H1 (cell line): ENCODE measurements at regions not wholly inside any gene's neighbourhood (a gene's known extent, or its start where the extent isn't known, plus 50 kb on each side); places are given as distances from the start of the nearest gene placed in this dataset.

Source experiments
- CTCF ChIA-PET: fragments of 300-600 bp; sonication (Branson Sonifier 250); formaldehyde crosslinking; loops from one replicate; lab custom pipeline; 2021; ENCODE audit not compliant: partially characterized antibody; lab: Charles Lee
- POLR2A ChIA-PET: fragments of 300-600 bp; sonication (Branson Sonifier 250); formaldehyde crosslinking; loops from one replicate; lab custom pipeline; 2021; ENCODE audit warnings: inconsistent platforms; ENCODE audit not compliant: partially characterized antibody; lab: Charles Lee
- DNase-seq, 2 experiments: peaks; one replicate each; pipeline versions ENCODE4 v3.0.0 to v3.0.0-alpha.2; 2010 to 2022; ENCODE audit warnings: low spot score in 2 of 2, low read depth in 1 of 2, mixed read lengths in 1 of 2
- FAIRE-seq: peaks from 2 replicates; lab custom pipeline; 2011; peaks lifted over from hg19 to GRCh38; lab: Jason Lieb, UNC
- H2AFZ ChIP-seq: 2 replicates; pipeline ENCODE4 v1.8.1; 2012; ENCODE audit warnings: low read length, inconsistent platforms
- H2AK5ac ChIP-seq: 2 replicates; pipeline ENCODE4 v1.6.1; 2013; ENCODE audit warnings: low read depth, low read length
- H2BK120ac ChIP-seq: replicated peaks from 2 replicates; pipeline ENCODE3; 2013; ENCODE audit warnings: low read depth, low read length, inconsistent platforms
- H2BK12ac ChIP-seq: 2 replicates; pipeline ENCODE4 v1.6.1; 2013; ENCODE audit warnings: low read depth, low read length
- H2BK15ac ChIP-seq: 2 replicates; pipeline ENCODE4 v1.6.1; 2013; ENCODE audit warnings: low read length
- H2BK20ac ChIP-seq: 2 replicates; pipeline ENCODE4 v1.6.1; 2013; ENCODE audit warnings: low read length
- H2BK5ac ChIP-seq: 2 replicates; pipeline ENCODE4 v1.6.1; 2013; ENCODE audit warnings: low read depth, low read length
- H3K14ac ChIP-seq: 2 replicates; pipeline ENCODE4 v1.6.1; 2013; ENCODE audit warnings: inconsistent platforms; ENCODE audit not compliant: insufficient read length
- H3K18ac ChIP-seq: 2 replicates; pipeline ENCODE4 v1.6.1; 2013; ENCODE audit warnings: low read length; ENCODE audit errors: extremely low read depth
- H3K23ac ChIP-seq: 2 replicates; pipeline ENCODE4 v1.6.1; 2013; ENCODE audit warnings: inconsistent platforms; ENCODE audit not compliant: insufficient read length
- H3K23me2 ChIP-seq: 2 replicates; pipeline ENCODE4 v1.6.1; 2013; ENCODE audit warnings: low read depth, low read length
- H3K27ac ChIP-seq: 2 replicates; pipeline ENCODE4 v1.6.1; 2011; ENCODE audit warnings: low read depth, low read length, inconsistent platforms
- H3K27me3 ChIP-seq, 4 experiments: replicated peaks in 1 of 4; 1 replicate in 1 of 4; 2 replicates in 3 of 4; pipeline versions ENCODE4 v1.6.1 to v1.8.1; 2011 to 2013; ENCODE audit warnings: low read length in 3 of 4, mild to moderate bottlenecking in 3 of 4, inconsistent platforms in 2 of 4, mixed read lengths in 2 of 4, moderate library complexity in 1 of 4; ENCODE audit not compliant: control insufficient read depth in 3 of 4, insufficient read depth in 3 of 4; ENCODE audit errors: extremely low read depth in 1 of 4
- H3K36me3 ChIP-seq, 4 experiments: 2 replicates each; pipeline versions ENCODE4 v1.6.1 to v1.8.1; 2011 to 2013; ENCODE audit warnings: mild to moderate bottlenecking in 4 of 4, low read length in 3 of 4, moderate library complexity in 2 of 4, control low read depth in 1 of 4, inconsistent platforms in 1 of 4; ENCODE audit not compliant: insufficient read depth in 4 of 4, control insufficient read depth in 2 of 4
- H3K4ac ChIP-seq: replicated peaks from 2 replicates; pipeline ENCODE3; 2013; ENCODE audit warnings: low read length, low read depth, mixed read lengths, inconsistent platforms; ENCODE audit not compliant: insufficient read length
- H3K4me1 ChIP-seq, 4 experiments: replicated peaks in 1 of 4; 1 replicate in 1 of 4; 2 replicates in 3 of 4; pipeline versions ENCODE4 v1.6.1 to v1.8.1; 2011 to 2013; ENCODE audit warnings: low read length in 3 of 4, inconsistent platforms in 2 of 4, mixed read lengths in 1 of 4; ENCODE audit not compliant: insufficient read depth in 4 of 4, control insufficient read depth in 3 of 4
- H3K4me2 ChIP-seq, 2 experiments: 2 replicates each; pipeline versions ENCODE4 v1.6.1 to v1.8.1; 2011 to 2013; ENCODE audit warnings: low read depth in 2 of 2, low read length in 2 of 2, control low read depth in 1 of 2, inconsistent platforms in 1 of 2, mild to moderate bottlenecking in 1 of 2; ENCODE audit not compliant: insufficient read depth in 1 of 2
- H3K4me3 ChIP-seq, 4 experiments: fragments of 200-600, 300-600 bp in 1 of 4; sonication (generic), shearing (Covaris generic), sonication (Bioruptor Twin) in 1 of 4; 2 replicates each; pipeline versions ENCODE4 v1.5.1 to v1.8.1; 2011 to 2016; ENCODE audit warnings: low read length in 4 of 4, low read depth in 3 of 4, control low read depth in 2 of 4, inconsistent platforms in 2 of 4, mild to moderate bottlenecking in 2 of 4, mixed read lengths in 1 of 4, moderate library complexity in 1 of 4; ENCODE audit not compliant: insufficient read depth in 2 of 4; ENCODE audit errors: extremely low read depth in 1 of 4
- H3K56ac ChIP-seq: replicated peaks from 2 replicates; pipeline ENCODE3; 2013; ENCODE audit warnings: low read depth, mild to moderate bottlenecking, mixed read lengths, low read length, inconsistent platforms; ENCODE audit not compliant: insufficient read length
- H3K79me1 ChIP-seq: 2 replicates; pipeline ENCODE4 v1.6.1; 2013; ENCODE audit warnings: low read depth, low read length, control low read depth
- H3K79me2 ChIP-seq, 2 experiments: 2 replicates each; pipeline versions ENCODE4 v1.6.1 to v1.8.1; 2012 to 2013; ENCODE audit warnings: low read length in 2 of 2, mild to moderate bottlenecking in 2 of 2, inconsistent platforms in 1 of 2; ENCODE audit not compliant: insufficient read depth in 2 of 2, control insufficient read depth in 1 of 2
- H3K9ac ChIP-seq, 4 experiments: replicated peaks in 1 of 4; 1 replicate in 1 of 4; 2 replicates in 3 of 4; pipeline versions ENCODE4 v1.6.1 to v1.8.1; 2011 to 2013; ENCODE audit warnings: low read depth in 3 of 4, low read length in 3 of 4, control low read depth in 2 of 4, mild to moderate bottlenecking in 2 of 4, moderate library complexity in 2 of 4, inconsistent platforms in 1 of 4; ENCODE audit errors: extremely low read depth in 1 of 4
- H3K9me3 ChIP-seq, 2 experiments: 2 replicates each; pipeline versions ENCODE4 v1.6.1 to v1.8.1; 2012 to 2013; ENCODE audit warnings: mild to moderate bottlenecking in 2 of 2, moderate library complexity in 2 of 2, control low read depth in 1 of 2, inconsistent platforms in 1 of 2, low read depth in 1 of 2, low read length in 1 of 2, mixed read lengths in 1 of 2; ENCODE audit not compliant: insufficient read depth in 2 of 2
- H4K20me1 ChIP-seq, 2 experiments: replicated peaks in 1 of 2; 2 replicates each; pipeline versions ENCODE3 to v1.8.1; 2011 to 2013; ENCODE audit warnings: inconsistent platforms in 2 of 2, low read length in 2 of 2, mild to moderate bottlenecking in 1 of 2; ENCODE audit not compliant: insufficient read depth in 2 of 2, control insufficient read depth in 1 of 2
- H4K5ac ChIP-seq: 2 replicates; pipeline ENCODE4 v1.6.1; 2013; ENCODE audit warnings: low read length, low read depth, mixed read lengths, inconsistent platforms; ENCODE audit not compliant: insufficient read length
- H4K8ac ChIP-seq: 2 replicates; pipeline ENCODE4 v1.8.0; 2013; ENCODE audit warnings: mild to moderate bottlenecking, moderate library complexity, low read length, inconsistent platforms; ENCODE audit not compliant: insufficient read depth; ENCODE audit errors: extremely low read depth
- H4K91ac ChIP-seq: replicated peaks from 2 replicates; pipeline ENCODE3; 2013; ENCODE audit warnings: low read length, mixed read lengths, inconsistent platforms; ENCODE audit not compliant: insufficient read length
- BACH1 ChIP-seq: IDR thresholded peaks from 2 replicates; pipeline ENCODE4 v1.6.1; 2012; ENCODE audit warnings: low read length, improper control_type of control experiment
- MAFK ChIP-seq: IDR thresholded peaks from 2 replicates; pipeline ENCODE4 v1.6.1; 2012; ENCODE audit warnings: low read depth, mild to moderate bottlenecking, improper control_type of control experiment, low read length
- RNF2 ChIP-seq: fragments of 200-900, 300-1000 bp; sonication (generic); IDR thresholded peaks from 2 replicates; pipeline ENCODE4 v1.7.1; 2016; ENCODE audit warnings: borderline replicate concordance, low read depth, mild to moderate bottlenecking, antibody characterized with exemption, low read length; ENCODE audit not compliant: poor library complexity, severe bottlenecking; ENCODE audit errors: missing control alignments
- SIRT6 ChIP-seq: IDR thresholded peaks from one replicate; pipeline ENCODE4 v1.7.1; 2012; ENCODE audit warnings: low read length, inconsistent platforms
- SUZ12 ChIP-seq: fragments of 200-600 bp; sonication (generic); IDR thresholded peaks from 2 replicates; pipeline ENCODE4 v1.6.1; 2012; ENCODE audit warnings: mild to moderate bottlenecking, inconsistent platforms, low read length, moderate library complexity, mixed read lengths
- TEAD4 ChIP-seq: IDR thresholded peaks from 2 replicates; pipeline ENCODE4 v1.6.1; 2012; ENCODE audit warnings: low read depth, low read length, inconsistent platforms, mixed read lengths

DNA sequence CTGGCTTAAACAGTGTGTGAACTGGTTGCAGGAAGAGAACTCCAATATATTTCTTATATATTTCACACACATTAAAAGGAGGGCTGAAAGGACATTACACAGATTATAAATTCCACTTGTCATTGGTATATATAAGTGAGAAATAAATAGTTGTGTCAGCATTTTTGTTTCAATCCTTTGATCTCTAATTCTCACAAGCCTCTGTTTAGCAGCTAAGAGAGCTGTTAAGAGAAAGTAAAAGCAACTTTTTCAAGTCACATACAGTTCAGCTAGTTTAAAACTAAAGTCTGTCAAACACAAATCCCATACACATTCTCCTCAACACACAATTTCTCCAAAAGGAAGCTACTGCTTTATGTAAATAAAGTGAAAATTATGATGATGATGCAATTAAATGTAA is 70.5 kb upstream of the CCDC39 start:
- Histone ChIP-seq H3K56ac (no peak overlapping the region), H3K36me3 (no peaks in the 10 kb centered on the region), H3K9ac (no peak overlapping the region), H4K8ac (no peak overlapping the region), H3K4me2 (no peak overlapping the region), H3K27me3 (no peaks in the 10 kb centered on the region), H3K14ac (no peak overlapping the region), H2BK12ac (no peak overlapping the region), H3K23ac (no peak overlapping the region), H2BK5ac (no peak overlapping the region), H3K4ac (no peak overlapping the region), H4K91ac (no peak overlapping the region), H2BK15ac (no peak overlapping the region), H2BK120ac (no peak overlapping the region), H3K4me1 (peaks cover 0 to 7% (median 0%) of the 10 kb centered on the region in 4 experiments; a peak in 1 of 7 replicates), H2BK20ac (no peak overlapping the region), H3K79me1 (no peaks in the 10 kb centered on the region), H4K5ac (no peak overlapping the region), H3K4me3 (no peak overlapping the region), H3K27ac (no peak overlapping the region), H2AFZ (no peak overlapping the region), H2AK5ac (no peak overlapping the region), H4K20me1 (no peaks in the 10 kb centered on the region), H3K23me2 (no peaks in the 10 kb centered on the region), H3K79me2 (no peaks in the 10 kb centered on the region), H3K18ac (no peak overlapping the region), H3K9me3 (no peaks in the 10 kb centered on the region)
- POLR2A ChIA-PET, result interaction anchor here (1.5 kb wide), 1 partner anchor 163 kb away, joined by 5 read pairs; the partner anchor contains the start of gene FXR1
- FAIRE-seq (no peak), DNase-seq (no peak)
- CTCF ChIA-PET, result interaction anchor here (0.6 to 1.6 kb wide), 4 partner anchors 13 to 147 kb away, joined by 3 to 7 read pairs (median 4); partner anchors contain the start of gene CCDC39
- TF ChIP-seq TEAD4, result no peak
- TF ChIP-seq SUZ12, result no peak
- no peak for TF ChIP-seq SIRT6
- TF ChIP-seq RNF2, result no peak
- TF ChIP-seq BACH1, result no peak
- TF ChIP-seq MAFK, result peak; percentile 70; the same call in 1 of the 2 replicates
